AG08396 (cell line): ENCODE measurements at regions not wholly inside any gene's neighbourhood (a gene's known extent, or its start where the extent isn't known, plus 50 kb on each side); places are given as distances from the start of the nearest gene placed in this dataset.
"Not testable (repeated sequence)": the region's sequence is repeated elsewhere in the genome, so short reads cannot be mapped to it uniquely, and the experiment has no call there.

Experiments
- DNase-seq: peaks from one replicate; pipeline ENCODE4 v3.0.0; 2012; ENCODE audit warnings: low spot score, mixed read lengths

- no peak for DNase-seq
Observed at GRCh38 chr2:228519561-228519960, 338.1 kb upstream of the SPHKAP start.

DNA sequence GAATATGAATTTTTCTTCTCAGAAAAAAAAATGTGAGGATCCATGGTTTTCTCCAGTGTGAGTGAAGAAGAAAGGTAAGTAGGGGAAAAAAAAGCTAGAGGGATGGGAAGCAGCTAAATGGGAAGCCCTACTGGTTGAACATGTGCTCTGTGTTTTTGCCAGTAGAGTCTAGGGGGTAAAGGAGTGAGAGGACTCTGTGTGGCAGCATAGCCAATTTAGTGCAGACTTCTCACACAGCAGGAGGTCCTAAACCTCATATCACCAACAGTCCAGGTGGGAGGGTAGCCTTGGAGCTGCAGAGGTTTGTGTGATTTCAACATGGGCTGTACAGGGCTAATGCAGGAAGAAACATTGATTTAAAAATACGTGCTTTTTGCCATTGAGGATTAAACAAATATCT, 334.5 kb upstream of the SPHKAP start:
- DNase-seq = no peak

- DNase-seq = not testable (repeated sequence)
Observed at GRCh38 chr2:228513480-228513879, 332.0 kb upstream of the SPHKAP start.

DNA sequence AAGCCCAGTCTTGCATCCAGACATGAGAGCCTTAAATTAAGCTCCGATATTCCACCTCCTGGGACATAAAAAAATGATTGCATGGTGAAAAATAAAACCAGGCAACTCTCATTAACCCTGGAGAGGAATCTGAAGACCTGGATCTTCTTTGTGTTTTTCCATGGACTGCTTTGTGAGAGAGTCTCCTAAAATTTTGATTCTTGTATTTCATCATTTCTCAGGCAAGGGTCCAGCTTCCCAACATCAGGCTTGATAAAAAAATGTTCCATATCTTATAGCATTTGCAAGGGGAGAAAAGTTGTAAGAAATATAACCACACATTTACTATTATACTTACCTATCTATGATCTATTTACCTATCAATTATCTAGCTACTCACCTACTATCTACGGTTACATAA, 327.5 kb upstream of the SPHKAP start:
- DNase-seq = no peak

- no peak for DNase-seq
Observed at GRCh38 chr2:228507870-228508269, 326.4 kb upstream of the SPHKAP start.

DNA sequence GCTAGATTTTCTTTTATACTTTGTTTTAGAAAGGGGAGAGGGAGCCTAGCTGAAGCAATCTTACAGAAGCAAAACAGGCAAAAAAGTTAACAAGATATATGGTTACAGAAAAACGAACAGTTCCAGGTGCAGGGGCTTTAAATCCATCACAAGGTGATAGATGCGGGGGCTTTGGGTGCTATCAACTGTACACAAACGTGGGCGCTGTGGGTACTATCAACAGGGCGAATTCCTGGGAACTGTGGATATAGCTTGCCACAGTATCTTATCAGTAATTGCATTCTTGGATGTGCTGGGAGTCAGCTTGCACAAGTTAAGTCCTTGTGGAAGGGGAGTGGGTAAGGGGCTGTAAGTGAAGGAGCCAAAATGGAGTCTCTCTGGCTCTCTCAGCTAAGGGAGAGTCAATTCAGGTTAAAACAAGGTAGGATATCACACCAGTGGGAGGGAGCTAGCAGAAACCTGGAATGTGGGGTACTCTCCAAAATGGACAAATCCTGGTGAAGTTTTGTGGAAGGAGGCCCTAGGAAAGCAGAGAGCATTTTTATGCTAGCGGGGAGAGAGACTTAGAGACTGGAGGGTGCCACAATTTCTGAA, 325.8 kb upstream of the SPHKAP start:
- DNase-seq = no peak

- DNase-seq = no peak
Observed at GRCh38 chr2:228503731-228504130, 322.2 kb upstream of the SPHKAP start.

GRCh38 chr2:228493852-228494251, 312.4 kb upstream of the SPHKAP start:
- DNase-seq = no peak

DNA sequence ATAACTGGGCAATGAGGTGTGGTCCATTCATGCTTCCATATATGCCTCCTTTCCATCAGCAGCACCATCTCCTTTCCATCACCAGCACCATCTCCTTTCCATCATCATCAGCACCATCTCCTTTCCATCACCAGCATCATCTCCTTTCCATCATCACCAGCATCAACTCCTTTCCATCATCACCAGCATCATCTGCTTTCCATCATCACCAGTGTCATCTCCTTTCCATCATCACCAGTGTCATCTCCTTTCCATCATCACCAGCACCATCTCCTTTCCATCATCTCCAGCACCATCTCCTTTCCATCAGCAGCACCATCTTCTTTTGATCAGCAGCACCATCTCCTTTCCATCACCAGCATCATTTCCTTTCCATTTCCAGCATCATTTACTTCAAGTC, 297.5 kb upstream of the SPHKAP start:
- DNase-seq = no peak

DNA sequence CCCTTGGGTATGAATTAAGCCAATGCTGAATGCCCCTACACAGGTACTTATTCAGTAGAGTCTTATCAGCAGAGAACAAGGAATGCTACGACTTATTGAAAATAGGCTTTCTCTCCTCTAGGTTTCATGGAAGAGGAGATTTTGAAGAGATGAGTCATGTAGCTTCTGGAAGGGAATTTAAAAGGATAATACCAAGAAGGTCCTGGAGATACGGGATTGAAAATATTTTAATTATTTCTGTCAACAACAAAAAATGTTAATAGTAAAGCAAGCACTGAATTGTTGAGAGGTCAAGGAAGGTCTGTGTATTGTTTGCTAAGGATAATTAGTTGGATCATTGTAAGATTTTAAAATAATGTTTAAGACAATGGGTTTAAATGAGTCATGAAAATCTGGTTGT, 293.0 kb upstream of the SPHKAP start:
- DNase-seq = no peak

DNA sequence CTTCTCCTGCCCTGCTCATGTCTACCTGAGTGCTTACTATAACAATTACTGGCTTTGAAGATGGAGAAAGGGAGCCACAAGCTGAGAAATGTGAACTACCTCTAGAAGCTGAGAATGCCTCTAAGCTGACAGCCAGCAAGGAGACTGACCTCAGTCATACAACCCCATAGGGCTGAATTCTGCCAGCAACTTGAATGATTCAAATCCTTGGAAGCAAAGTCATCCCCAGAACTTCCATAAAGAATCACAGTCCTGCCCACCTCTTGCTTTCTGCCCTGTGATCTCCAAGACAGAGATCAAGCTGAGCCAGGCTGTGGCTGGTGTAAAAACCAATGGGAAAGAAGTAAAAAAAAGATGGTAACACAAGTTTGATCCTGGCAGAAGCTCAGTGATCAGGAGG, 288.2 kb upstream of the SPHKAP start:
- no peak for DNase-seq

DNA sequence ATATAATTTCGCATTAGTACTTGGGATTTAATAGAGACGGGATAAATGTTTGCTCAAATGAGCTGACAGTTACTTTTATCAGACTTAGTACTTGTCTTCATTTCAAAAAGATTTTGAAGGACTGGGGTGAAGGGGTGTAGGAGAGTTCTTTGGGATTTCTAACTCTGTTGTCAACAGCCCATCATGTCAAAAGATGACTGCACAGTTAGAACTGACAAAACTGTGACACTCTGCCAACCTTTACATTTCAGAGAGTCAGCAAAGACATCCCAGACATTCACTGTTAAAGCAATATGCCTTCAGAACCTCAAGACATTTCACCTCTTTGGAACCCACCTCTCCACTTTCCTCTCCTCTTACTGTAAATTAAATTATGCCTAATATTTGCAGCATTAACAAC, 285.4 kb upstream of the SPHKAP start:
- no peak for DNase-seq

DNA sequence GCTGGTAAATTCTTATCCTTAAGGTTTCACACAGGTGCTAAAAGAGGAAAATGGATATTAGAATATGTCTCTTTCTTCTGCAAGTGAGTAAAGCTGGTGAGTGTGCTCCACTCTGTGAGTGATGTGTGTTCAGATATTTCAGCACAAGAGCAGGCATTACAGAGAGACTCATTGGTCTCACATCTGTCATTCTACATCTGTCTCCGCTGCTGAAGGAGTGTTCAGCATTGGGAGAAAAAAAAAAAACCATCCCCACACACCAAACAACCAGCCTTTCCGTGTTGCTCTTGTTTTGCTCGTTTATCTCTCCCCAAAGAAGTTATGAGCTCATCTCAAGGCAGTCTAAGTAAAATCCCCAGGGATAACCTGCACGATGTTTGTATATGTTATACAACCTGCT, 283.9 kb upstream of the SPHKAP start:
- no peak for DNase-seq

DNA sequence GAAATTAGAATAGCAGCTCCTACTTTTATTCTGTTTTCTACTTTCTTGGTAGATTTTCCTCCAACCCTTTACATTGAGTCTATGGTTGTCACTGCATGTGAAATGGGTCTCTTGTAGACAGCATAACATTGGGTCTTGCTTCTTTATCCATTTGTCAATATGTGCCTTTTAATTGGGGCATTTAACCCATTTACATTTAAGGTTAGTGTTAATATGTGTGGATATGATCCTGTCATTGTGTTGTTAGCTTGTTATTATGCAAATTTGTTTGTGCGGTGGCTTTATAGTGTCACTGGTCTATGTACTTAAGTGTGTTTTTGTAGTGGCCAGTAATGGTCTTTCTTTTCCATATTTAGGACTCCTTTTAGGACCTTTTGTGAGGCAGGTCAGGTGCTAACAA, 276.9 kb upstream of the SPHKAP start:
- DNase-seq = no peak

DNA sequence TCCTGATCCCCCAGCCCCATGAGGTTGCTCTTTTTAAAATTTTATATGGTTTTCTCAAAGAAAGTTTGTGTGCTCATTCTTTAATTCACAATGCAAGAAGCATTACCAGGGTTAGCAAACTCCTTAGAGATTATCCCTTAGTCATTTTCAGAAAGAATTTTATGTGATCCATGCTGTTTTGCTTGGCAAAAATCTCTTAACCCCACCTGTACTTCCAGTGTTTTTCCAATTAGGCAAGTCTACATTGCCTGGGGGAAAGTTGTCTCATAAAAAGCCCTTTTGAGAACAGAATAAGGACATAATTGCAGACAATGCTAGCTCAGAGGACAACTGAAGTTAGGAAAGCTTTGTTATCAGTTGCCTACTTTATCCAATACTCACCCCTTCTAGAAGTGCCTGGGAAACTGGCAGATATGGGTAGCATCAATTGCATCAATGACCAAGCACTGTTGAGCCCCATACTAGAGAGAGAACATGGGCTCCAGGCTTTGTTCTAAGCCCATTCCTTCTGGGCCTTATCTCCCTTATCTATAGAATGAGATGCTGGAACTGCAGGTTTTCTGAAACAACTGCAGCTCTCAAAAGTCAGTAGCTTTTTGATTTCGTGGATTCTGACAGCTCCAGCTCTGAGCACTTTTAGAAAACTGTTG, 265.9 kb upstream of the SPHKAP start:
- no peak for DNase-seq

DNA sequence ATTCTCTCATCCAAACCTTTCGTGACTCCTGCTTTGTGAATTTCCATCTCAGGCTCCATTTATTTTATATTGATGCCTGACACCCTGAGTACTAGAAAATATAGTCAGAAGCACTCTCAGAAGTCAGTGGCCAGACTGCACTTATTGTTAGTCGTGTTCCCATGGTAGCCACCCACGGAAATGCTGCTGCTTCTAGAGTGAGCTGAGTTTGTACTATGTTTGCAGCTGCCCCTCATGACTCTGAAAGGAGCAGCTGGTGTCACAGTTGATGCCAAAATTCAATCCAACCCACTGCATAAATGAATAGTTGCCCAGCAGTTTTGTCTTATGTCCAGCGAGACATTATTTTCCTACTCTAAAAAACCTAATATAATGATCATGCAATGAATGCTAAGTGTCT, 265.2 kb upstream of the SPHKAP start:
- DNase-seq = no peak

- no peak for DNase-seq
Observed at GRCh38 chr2:228444161-228444560, 262.7 kb upstream of the SPHKAP start.

GRCh38 chr2:228433721-228434120, 252.2 kb upstream of the SPHKAP start:
- no peak for DNase-seq

DNA sequence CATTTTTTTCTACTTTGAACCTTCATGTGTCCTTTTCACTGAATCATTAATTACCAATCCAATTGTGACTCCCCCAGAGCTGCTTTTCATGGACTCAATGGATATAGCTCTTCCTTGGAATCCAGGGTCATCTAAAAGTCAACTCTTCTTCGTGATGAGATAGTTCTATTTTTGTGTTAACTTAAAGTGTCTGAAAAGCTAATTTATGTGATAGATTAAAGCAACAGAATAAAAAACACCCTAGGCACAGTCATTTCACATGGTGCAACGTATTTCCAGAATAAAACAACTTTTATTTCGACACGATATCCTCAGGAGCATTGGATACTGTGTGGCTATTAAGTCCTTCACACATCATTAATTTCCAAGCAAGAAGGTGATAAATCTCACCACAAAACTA, 250.6 kb upstream of the SPHKAP start:
- DNase-seq = no peak

- DNase-seq = no peak
Observed at GRCh38 chr2:228430986-228431385, 249.5 kb upstream of the SPHKAP start.

DNA sequence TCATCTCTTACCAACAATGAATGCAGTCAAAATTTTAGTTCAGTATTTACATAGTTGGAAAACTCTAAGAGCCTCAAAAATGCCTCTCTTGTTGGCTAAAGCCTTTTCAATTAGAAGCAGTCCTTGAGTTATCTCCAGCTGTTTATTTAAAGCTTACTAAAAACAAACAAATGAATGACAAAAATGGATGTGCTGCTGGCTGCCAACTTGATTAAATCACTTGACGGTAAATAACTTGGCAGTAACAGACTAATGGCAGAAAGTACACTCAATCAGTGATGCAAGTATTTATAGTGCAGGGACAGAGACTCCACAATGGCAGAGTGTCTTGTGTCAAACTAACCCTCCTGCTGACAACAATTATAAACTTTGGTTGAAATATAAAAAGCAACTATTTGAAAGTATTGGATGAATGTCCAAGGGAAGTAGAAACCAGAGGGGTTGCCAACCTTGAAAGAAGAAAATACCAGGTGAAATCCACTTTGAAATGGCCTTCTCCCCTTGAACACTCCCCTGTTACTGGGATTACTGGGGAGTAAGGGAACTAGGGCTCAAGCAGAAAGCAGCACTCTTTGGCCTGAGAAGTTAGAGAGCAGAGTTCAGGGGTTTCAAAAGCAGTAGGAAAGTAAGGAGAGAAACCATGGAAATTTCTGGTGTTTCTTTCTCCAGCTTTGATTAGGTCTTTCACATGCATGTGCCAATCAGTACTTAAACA, 245.2 kb upstream of the SPHKAP start:
- no peak for DNase-seq

GRCh38 chr2:228425411-228426060, 244.0 kb upstream of the SPHKAP start:
- not testable (repeated sequence) for DNase-seq

- DNase-seq = no peak
Observed at GRCh38 chr2:228417956-228418355, 236.5 kb upstream of the SPHKAP start.
